ENCODE measurements at regions not wholly inside any gene's neighbourhood (a gene's known extent, or its start where the extent isn't known, plus 50 kb on each side); places are given as distances from the start of the nearest gene placed in this dataset.
A peak's percentile ranks its signal among the peaks of the same experiment; 100 is the strongest.

- no peak for TF ChIP-seq CTCF (conservative IDR thresholded peaks at IDR 0.05)
- no peak overlapping the region for H3K27ac ChIP-seq
These were observed 402.6 kb downstream of the CNTN6 start for GRCh38 chr3:1495466-1495865.

- no peak for TF ChIP-seq CTCF (conservative IDR thresholded peaks at IDR 0.05)
- H3K27ac ChIP-seq = no peak overlapping the region
These were observed 406.9 kb downstream of the CNTN6 start for GRCh38 chr3:1499694-1500093.

GRCh38 chr3:1501406-1502115, 408.7 kb downstream of the CNTN6 start:
- no peak for TF ChIP-seq CTCF (conservative IDR thresholded peaks at IDR 0.05)

GRCh38 chr3:1506090-1506489, 413.3 kb downstream of the CNTN6 start:
- no peak overlapping the region for H3K27ac ChIP-seq
- TF ChIP-seq CTCF (conservative IDR thresholded peaks at IDR 0.05) = no peak

More at GRCh38 chr3:1501406-1502115, 408.7 kb downstream of the CNTN6 start:
- no peak overlapping the region for H3K27ac ChIP-seq

- TF ChIP-seq CTCF (conservative IDR thresholded peaks at IDR 0.05) = no peak
- H3K27ac ChIP-seq = no peak overlapping the region
These were observed 420.8 kb downstream of the CNTN6 start for GRCh38 chr3:1513662-1514061.

GRCh38 chr3:1515882-1516281, 423.1 kb downstream of the CNTN6 start:
- H3K27ac ChIP-seq = peak overlapping the region; percentile 3
- no peak for TF ChIP-seq CTCF (conservative IDR thresholded peaks at IDR 0.05)

- TF ChIP-seq CTCF (conservative IDR thresholded peaks at IDR 0.05) = no peak
- peak overlapping the region; percentile 78 for H3K27ac ChIP-seq
These were observed 435.0 kb downstream of the CNTN6 start for GRCh38 chr3:1527786-1528185.

Measured in VCaP (cell line).